Trophoblast cell (in vitro differentiated cells and primary cell): ENCODE measurements at regions not wholly inside any gene's neighbourhood (a gene's known extent, or its start where the extent isn't known, plus 50 kb on each side); places are given as distances from the start of the nearest gene placed in this dataset.
"Not testable (repeated sequence)": the region's sequence is repeated elsewhere in the genome, so short reads cannot be mapped to it uniquely, and the experiment has no call there.

Experiments
- DNase-seq, 2 donors: peaks; one replicate each; pipeline ENCODE4 v3.0.0-alpha.2; 2016
- H2AFZ ChIP-seq: 2 replicates; pipeline ENCODE4 v1.6.1; 2013; ENCODE audit warnings: low read length, moderate library complexity, mild to moderate bottlenecking; ENCODE audit not compliant: insufficient read depth, poor library complexity
- H2AK5ac ChIP-seq: 2 replicates; pipeline ENCODE4 v1.6.1; 2013; ENCODE audit warnings: mild to moderate bottlenecking, low read length
- H2BK120ac ChIP-seq: 2 replicates; pipeline ENCODE4 v1.6.1; 2013; ENCODE audit warnings: low read length, mild to moderate bottlenecking, moderate library complexity; ENCODE audit not compliant: insufficient read depth, poor library complexity
- H2BK12ac ChIP-seq: 2 replicates; pipeline ENCODE4 v1.6.1; 2013; ENCODE audit warnings: mild to moderate bottlenecking, low read length, moderate library complexity
- H2BK5ac ChIP-seq: 2 replicates; pipeline ENCODE4 v1.6.1; 2013; ENCODE audit warnings: low read length, low read depth, moderate library complexity, mild to moderate bottlenecking; ENCODE audit not compliant: poor library complexity
- H3K14ac ChIP-seq: 2 replicates; pipeline ENCODE4 v1.6.1; 2013; ENCODE audit warnings: mild to moderate bottlenecking, low read length
- H3K18ac ChIP-seq: 2 replicates; pipeline ENCODE4 v1.6.1; 2013; ENCODE audit warnings: mild to moderate bottlenecking, low read length
- H3K23ac ChIP-seq: 2 replicates; pipeline ENCODE4 v1.6.1; 2013; ENCODE audit warnings: low read length
- H3K27ac ChIP-seq: 2 replicates; pipeline ENCODE4 v1.5.1; 2013; ENCODE audit warnings: low read depth, mild to moderate bottlenecking, inconsistent platforms, low read length, moderate library complexity
- H3K27me3 ChIP-seq: 2 replicates; pipeline ENCODE4 v1.6.1; 2013; ENCODE audit warnings: inconsistent platforms, mild to moderate bottlenecking, low read length, moderate library complexity; ENCODE audit not compliant: insufficient read depth
- H3K36me3 ChIP-seq, 2 experiments: 1 replicate in 1 of 2; 2 replicates in 1 of 2; pipeline ENCODE4 v1.6.1; 2013; ENCODE audit warnings: low read length in 2 of 2, mild to moderate bottlenecking in 2 of 2, moderate library complexity in 1 of 2; ENCODE audit not compliant: insufficient read depth in 2 of 2, control insufficient read depth in 1 of 2
- H3K4ac ChIP-seq: 2 replicates; pipeline ENCODE4 v1.6.1; 2013; ENCODE audit warnings: low read depth, mild to moderate bottlenecking, low read length, moderate library complexity
- H3K4me1 ChIP-seq, 2 experiments: 1 replicate in 1 of 2; 2 replicates in 1 of 2; pipeline ENCODE4 v1.6.1; 2013; ENCODE audit warnings: low read length in 2 of 2, mild to moderate bottlenecking in 2 of 2, moderate library complexity in 1 of 2; ENCODE audit not compliant: insufficient read depth in 2 of 2, control insufficient read depth in 1 of 2
- H3K4me2 ChIP-seq: 2 replicates; pipeline ENCODE4 v1.6.1; 2013; ENCODE audit warnings: inconsistent platforms, mild to moderate bottlenecking, low read length, moderate library complexity
- H3K4me3 ChIP-seq: 2 replicates; pipeline ENCODE4 v1.5.1; 2013; ENCODE audit warnings: mild to moderate bottlenecking, low read depth, low read length, inconsistent platforms
- H3K79me1 ChIP-seq: one replicate; pipeline ENCODE4 v1.6.1; 2013; ENCODE audit warnings: low read length
- H3K79me2 ChIP-seq: 2 replicates; pipeline ENCODE4 v1.6.1; 2013; ENCODE audit warnings: low read length, mild to moderate bottlenecking; ENCODE audit not compliant: control insufficient read depth, insufficient read depth, poor library complexity
- H3K9ac ChIP-seq: 2 replicates; pipeline ENCODE4 v1.6.1; 2013; ENCODE audit warnings: mild to moderate bottlenecking, low read length
- H3K9me3 ChIP-seq: 2 replicates; pipeline ENCODE4 v1.6.1; 2013; ENCODE audit warnings: low read depth, mild to moderate bottlenecking, control low read depth, inconsistent platforms, low read length; ENCODE audit not compliant: insufficient read depth
- H4K12ac ChIP-seq: 2 replicates; pipeline ENCODE4 v1.6.1; 2013; ENCODE audit warnings: low read depth, mild to moderate bottlenecking, low read length, moderate library complexity
- H4K8ac ChIP-seq: 2 replicates; pipeline ENCODE4 v1.6.1; 2013; ENCODE audit warnings: low read depth, mild to moderate bottlenecking, low read length, moderate library complexity
- H4K91ac ChIP-seq: one replicate; pipeline ENCODE4 v1.6.1; 2013; ENCODE audit warnings: low read depth, mild to moderate bottlenecking, low read length, moderate library complexity
- WGBS: extraction: QIAGEN DNeasy Blood & Tissue Kit; methylation state at CpG from one replicate; pipeline ENCODE4 v1.1.7; 2013; ENCODE audit warnings: missing lambda C conversion rate; ENCODE audit not compliant: insufficient read length, insufficient coverage; ENCODE audit errors: extremely low coverage; 5-methylcytosine and 5-hydroxymethylcytosine counted together

GRCh38 chr6:6074190-6074589 is 67.5 kb upstream of the NRN1 start:
- H3K9me3 ChIP-seq: no peaks in the 10 kb centered on the region
- no peaks in the 10 kb centered on the region for H3K79me2 ChIP-seq
- H2BK120ac ChIP-seq: no peak overlapping the region
- H2BK5ac ChIP-seq: no peak overlapping the region
- no peak for DNase-seq
- H3K4me2 ChIP-seq: no peak overlapping the region
- no peak overlapping the region for H4K8ac ChIP-seq
- H3K27me3 ChIP-seq: no peaks in the 10 kb centered on the region
- H4K12ac ChIP-seq: no peak overlapping the region
- H2BK12ac ChIP-seq: no peak overlapping the region
- no peak overlapping the region for H3K4ac ChIP-seq
- no peaks in the 10 kb centered on the region for H3K4me1 ChIP-seq
- no peaks in the 10 kb centered on the region for H3K79me1 ChIP-seq
- H2AFZ ChIP-seq: no peak overlapping the region
- no peak overlapping the region for H3K18ac ChIP-seq
- H3K14ac ChIP-seq: no peak overlapping the region
- H3K9ac ChIP-seq: no peak overlapping the region
- no peak overlapping the region for H3K23ac ChIP-seq
- no peak overlapping the region for H2AK5ac ChIP-seq
- H3K27ac ChIP-seq: no peak overlapping the region
- H3K36me3 ChIP-seq: no peaks in the 10 kb centered on the region
- no peak overlapping the region for H4K91ac ChIP-seq
- no peak overlapping the region for H3K4me3 ChIP-seq

- not testable (repeated sequence) for H3K4me3 ChIP-seq, H3K27ac ChIP-seq, H3K9ac ChIP-seq, H3K79me2 ChIP-seq, H3K4me2 ChIP-seq, H3K18ac ChIP-seq, H3K23ac ChIP-seq, DNase-seq, H4K8ac ChIP-seq, H2BK120ac ChIP-seq, H2AFZ ChIP-seq, H2AK5ac ChIP-seq, H3K27me3 ChIP-seq, H3K79me1 ChIP-seq, H3K14ac ChIP-seq, H3K36me3 ChIP-seq, H3K9me3 ChIP-seq, H2BK5ac ChIP-seq, H4K12ac ChIP-seq, H3K4ac ChIP-seq, H2BK12ac ChIP-seq, H3K4me1 ChIP-seq, H4K91ac ChIP-seq
- no CpG with 5 or more reads among the region's 5 CpGs for WGBS
Measured at GRCh38 chr6:6068157-6068556, 61.4 kb upstream of the NRN1 start.

- no peaks in the 10 kb centered on the region for H3K9me3 ChIP-seq
- no peak overlapping the region for H3K4ac ChIP-seq
- no peak overlapping the region for H2BK120ac ChIP-seq
- H3K4me3 ChIP-seq: no peak overlapping the region
- H3K9ac ChIP-seq: no peak overlapping the region
- H3K79me2 ChIP-seq: no peaks in the 10 kb centered on the region
- no peaks in the 10 kb centered on the region for H3K4me1 ChIP-seq
- H3K27ac ChIP-seq: no peak overlapping the region
- H3K79me1 ChIP-seq: no peaks in the 10 kb centered on the region
- H2BK5ac ChIP-seq: no peak overlapping the region
- no peak overlapping the region for H4K8ac ChIP-seq
- H4K12ac ChIP-seq: no peak overlapping the region
- H3K14ac ChIP-seq: no peak overlapping the region
- no peak overlapping the region for H4K91ac ChIP-seq
- DNase-seq: no peak
- H3K23ac ChIP-seq: no peak overlapping the region
- H3K27me3 ChIP-seq: no peaks in the 10 kb centered on the region
- H2AFZ ChIP-seq: no peak overlapping the region
- H3K18ac ChIP-seq: no peak overlapping the region
- no peak overlapping the region for H2BK12ac ChIP-seq
- H2AK5ac ChIP-seq: no peak overlapping the region
- H3K36me3 ChIP-seq: no peaks in the 10 kb centered on the region
- no peak overlapping the region for H3K4me2 ChIP-seq
- no CpG with 5 or more reads among the region's 25 CpGs for WGBS
Measured at GRCh38 chr6:6058054-6058444, 51.3 kb upstream of the NRN1 start.

- Histone ChIP-seq H2AFZ (no peak overlapping the region), H3K9me3 (no peaks in the 10 kb centered on the region), H3K27me3 (no peaks in the 10 kb centered on the region), H3K9ac (no peak overlapping the region), H3K79me2 (no peaks in the 10 kb centered on the region), H3K4ac (no peak overlapping the region), H3K14ac (no peak overlapping the region), H2AK5ac (no peak overlapping the region), H3K4me2 (no peak overlapping the region), H3K18ac (no peak overlapping the region), H4K12ac (no peak overlapping the region), H3K4me1 (no peaks in the 10 kb centered on the region), H3K79me1 (no peaks in the 10 kb centered on the region), H2BK120ac (no peak overlapping the region), H3K36me3 (no peaks in the 10 kb centered on the region), H4K91ac (no peak overlapping the region), H3K4me3 (no peak overlapping the region), H2BK5ac (no peak overlapping the region), H3K27ac (no peak overlapping the region), H4K8ac (no peak overlapping the region), H2BK12ac (no peak overlapping the region), H3K23ac (no peak overlapping the region)
- WGBS: no CpG with 5 or more reads among the region's 9 CpGs
- peak; percentile 12 to 80 for DNase-seq
Measured at GRCh38 chr6:6057442-6058053, 50.8 kb upstream of the NRN1 start.
